Right lobe of liver (tissue), 4 donors: ENCODE measurements at regions not wholly inside any gene's neighbourhood (a gene's known extent, or its start where the extent isn't known, plus 50 kb on each side); places are given as distances from the start of the nearest gene placed in this dataset.

ENCODE experiments used
- CTCF ChIP-seq, 4 donors: fragments of 200-600 bp in 3 of 4; fragments of 450-650 bp in 1 of 4; IDR thresholded peaks; one replicate each; pipeline versions ENCODE4 v1.5.1 to v1.8.0; 2016 to 2022; ENCODE audit warnings: antibody characterized with exemption in 4 of 4, mild to moderate bottlenecking in 2 of 4
- POLR2A ChIP-seq: fragments of 450-650 bp; IDR thresholded peaks from one replicate; pipeline ENCODE4 v1.6.1; 2017; ENCODE audit warnings: antibody characterized with exemption, mild to moderate bottlenecking
- donor health status: DM: no; HTN: no; CAD: no.
- donor health status: DM: no; HTN: no; CAD: no.
- donor health status: DM: no; HTN: yes; CAD: no.

DNA sequence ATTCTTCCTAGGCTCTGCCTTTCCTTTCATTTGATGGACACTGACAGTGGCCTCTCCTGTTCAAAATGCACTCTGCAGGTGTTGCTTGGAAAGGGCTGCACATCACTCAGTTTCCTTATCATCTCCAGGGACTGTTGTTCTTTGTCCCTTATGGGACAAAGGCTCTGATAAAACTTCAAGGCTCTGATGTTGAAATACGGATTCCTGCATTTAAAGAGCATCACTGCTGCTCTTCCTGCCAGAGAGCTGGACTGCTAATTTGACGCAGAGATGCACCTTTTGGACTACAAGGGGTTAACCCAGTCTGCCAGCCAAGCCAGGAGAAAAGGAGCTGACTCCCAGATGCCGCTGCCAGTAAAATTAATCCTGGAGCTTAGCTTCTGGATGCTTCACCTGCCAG, 952.1 kb downstream of the DIAPH3 start:
- TF ChIP-seq CTCF (IDR thresholded peaks at IDR 0.05) (no peak), POLR2A (no peak)
